Aorta (tissue), 5 donors: ENCODE measurements at regions not wholly inside any gene's neighbourhood (a gene's known extent, or its start where the extent isn't known, plus 50 kb on each side); places are given as distances from the start of the nearest gene placed in this dataset.

Experiments used
- ATAC-seq: fragments of 200-7000 bp; cut with Tn5 transposase; one replicate; pipeline ENCODE4 v1.9.1; 2022; ENCODE audit warnings: moderate library complexity; ENCODE audit not compliant: low FRiP score
- DNase-seq, 2 donors: peaks; one replicate each; pipeline ENCODE4 v3.0.0-alpha.2; 2020
- H3K27ac ChIP-seq, 2 donors: one replicate each; pipeline ENCODE4 v1.5.1; 2013; ENCODE audit warnings: low read length in 2 of 2, mild to moderate bottlenecking in 2 of 2, moderate library complexity in 2 of 2, control low read depth in 1 of 2, inconsistent platforms in 1 of 2, low read depth in 1 of 2
- H3K27me3 ChIP-seq, 2 donors: one replicate each; pipeline ENCODE4 v1.6.1; 2013; ENCODE audit warnings: control low read depth in 1 of 2, low read length in 1 of 2, mild to moderate bottlenecking in 1 of 2, moderate library complexity in 1 of 2; ENCODE audit not compliant: insufficient read depth in 2 of 2, control insufficient read depth in 1 of 2
- H3K36me3 ChIP-seq, 2 donors: one replicate each; pipeline ENCODE4 v1.6.1; 2013; ENCODE audit warnings: control low read depth in 1 of 2, low read length in 1 of 2, mild to moderate bottlenecking in 1 of 2; ENCODE audit not compliant: insufficient read depth in 2 of 2, control insufficient read depth in 1 of 2
- H3K4me1 ChIP-seq, 2 donors: one replicate each; pipeline ENCODE4 v1.6.1; 2013; ENCODE audit warnings: low read length in 2 of 2, control low read depth in 1 of 2, mild to moderate bottlenecking in 1 of 2, moderate library complexity in 1 of 2; ENCODE audit not compliant: insufficient read depth in 2 of 2, control insufficient read depth in 1 of 2
- H3K4me3 ChIP-seq, 2 donors: one replicate each; pipeline ENCODE4 v1.5.1; 2013; ENCODE audit warnings: low read length in 2 of 2, control low read depth in 1 of 2, mild to moderate bottlenecking in 1 of 2
- H3K9me3 ChIP-seq: one replicate; pipeline ENCODE4 v1.6.1; 2013; ENCODE audit warnings: mild to moderate bottlenecking, low read length; ENCODE audit not compliant: control insufficient read depth
- WGBS, 2 donors: extraction: QIAGEN DNeasy Blood & Tissue Kit; methylation state at CpG; one replicate each; pipeline ENCODE4 v1.1.7; 2013; 5-methylcytosine and 5-hydroxymethylcytosine counted together
- intact Hi-C, 2 donors: fragments of 100-400 bp; cut with DNase I; formaldehyde crosslinking; loops; one replicate each; pipeline versions ENCODE4 v1.14.2 to v1.15.0; 2022
- donor health status: healthy with polysubstance abuse.
- donor health status: Bipolar disorder and iron deficiency.
- donor health status: DM: no; HTN: no; CAD: no.
- donor health status: DM: no; HTN: no; CAD: no.
- donor health status: DM: yes; HTN: yes; CAD: no.

- no peak for DNase-seq
- Histone ChIP-seq H3K4me1 (no peaks in the 10 kb centered on the region), H3K36me3 (no peaks in the 10 kb centered on the region), H3K9me3 (no peaks in the 10 kb centered on the region), H3K27ac (no peak overlapping the region), H3K4me3 (no peak overlapping the region), H3K27me3 (peaks cover 0 to 2% of the 10 kb centered on the region in 2 donors)
- intact Hi-C loops: no loop called here
- 89 to 91% methylated on average over 5 of the region's 5 CpGs for WGBS, 2 donors
- ATAC-seq: no peak
Observed at GRCh38 chr2:3966470-3966869, 263.1 kb downstream of the DCDC2C start.

- intact Hi-C loops: no loop called here
Observed at GRCh38 chr2:3968736-3969135, 265.4 kb downstream of the DCDC2C start.

GRCh38 chr2:3970791-3971651, 267.6 kb downstream of the DCDC2C start:
- Histone ChIP-seq H3K9me3 (no peaks in the 10 kb centered on the region), H3K4me1 (no peaks in the 10 kb centered on the region), H3K36me3 (no peaks in the 10 kb centered on the region), H3K4me3 (no peak overlapping the region), H3K27me3 (peaks cover 0 to 2% of the 10 kb centered on the region in 2 donors), H3K27ac (no peak overlapping the region)
- ATAC-seq (no peak), DNase-seq (no peak)
- intact Hi-C loops: no loop called here
- WGBS, 2 donors: 24 to 27% methylated on average over 17 of the region's 17 CpGs

More at GRCh38 chr2:3968736-3969135, 265.4 kb downstream of the DCDC2C start:
- no peaks in the 10 kb centered on the region for H3K9me3 ChIP-seq
- peaks cover 0 to 2% of the 10 kb centered on the region in 2 donors for H3K27me3 ChIP-seq
- no peak for DNase-seq
- no peaks in the 10 kb centered on the region for H3K4me1 ChIP-seq
- 75 to 76% methylated on average over 5 to 6 of the region's 6 CpGs for WGBS, 2 donors
- no peaks in the 10 kb centered on the region for H3K36me3 ChIP-seq
- H3K4me3 ChIP-seq: no peak overlapping the region
- no peak for ATAC-seq
- no peak overlapping the region for H3K27ac ChIP-seq

GRCh38 chr2:3971652-3972192, 268.3 kb downstream of the DCDC2C start:
- 96 to 99% methylated on average over 4 of the region's 4 CpGs for WGBS, 2 donors
- intact Hi-C loops: no loop called here
- DNase-seq: no peak

GRCh38 chr2:3972377-3972776, 269.0 kb downstream of the DCDC2C start:
- intact Hi-C loops: no loop called here
- no peaks in the 10 kb centered on the region for H3K36me3 ChIP-seq
- no peaks in the 10 kb centered on the region for H3K4me1 ChIP-seq
- no peak for DNase-seq
- H3K4me3 ChIP-seq: no peak overlapping the region
- WGBS, 2 donors: 61 to 79% methylated on average over 9 of the region's 9 CpGs
- H3K9me3 ChIP-seq: no peaks in the 10 kb centered on the region
- H3K27me3 ChIP-seq: peaks cover 0 to 2% of the 10 kb centered on the region in 2 donors
- H3K27ac ChIP-seq: no peak overlapping the region
- ATAC-seq: no peak

More at GRCh38 chr2:3971652-3972192, 268.3 kb downstream of the DCDC2C start:
- no peak for ATAC-seq
- Histone ChIP-seq H3K9me3 (no peaks in the 10 kb centered on the region), H3K27me3 (peaks cover 0 to 2% of the 10 kb centered on the region in 2 donors), H3K27ac (no peak overlapping the region), H3K4me3 (no peak overlapping the region), H3K36me3 (no peaks in the 10 kb centered on the region), H3K4me1 (no peaks in the 10 kb centered on the region)

GRCh38 chr2:3974765-3975164, 271.4 kb downstream of the DCDC2C start:
- DNase-seq: no peak
- intact Hi-C loops: no loop called here
- WGBS, 2 donors: 77 to 80% methylated on average over 3 of the region's 3 CpGs
- Histone ChIP-seq H3K9me3 (peaks cover 3% of the 10 kb centered on the region), H3K27me3 (peaks cover 0 to under 1% of the 10 kb centered on the region in 2 donors), H3K36me3 (no peaks in the 10 kb centered on the region), H3K4me1 (no peaks in the 10 kb centered on the region), H3K4me3 (no peak overlapping the region), H3K27ac (no peak overlapping the region)
- no peak for ATAC-seq

GRCh38 chr2:3981446-3981987, 278.1 kb downstream of the DCDC2C start:
- no peak overlapping the region for H3K27ac ChIP-seq
- intact Hi-C loops: no loop called here
- 30 to 38% methylated on average over 9 of the region's 9 CpGs for WGBS, 2 donors
- DNase-seq (no peak), ATAC-seq (no peak)
- H3K4me3 ChIP-seq: no peak overlapping the region
- H3K9me3 ChIP-seq: peaks cover 3% of the 10 kb centered on the region
- H3K27me3 ChIP-seq: no peaks in the 10 kb centered on the region
- no peaks in the 10 kb centered on the region for H3K4me1 ChIP-seq
- H3K36me3 ChIP-seq: no peaks in the 10 kb centered on the region

GRCh38 chr2:3982160-3982559, 278.8 kb downstream of the DCDC2C start:
- DNase-seq (no peak), ATAC-seq (no peak)
- Histone ChIP-seq H3K9me3 (peaks cover 3% of the 10 kb centered on the region), H3K4me3 (no peak overlapping the region), H3K4me1 (no peaks in the 10 kb centered on the region), H3K36me3 (no peaks in the 10 kb centered on the region), H3K27ac (no peak overlapping the region), H3K27me3 (no peaks in the 10 kb centered on the region)
- WGBS, 2 donors: 89% methylated on average over 2 of the region's 2 CpGs
- intact Hi-C loops: no loop called here

GRCh38 chr2:3986063-3986462, 282.7 kb downstream of the DCDC2C start:
- no peaks in the 10 kb centered on the region for H3K4me1 ChIP-seq
- H3K36me3 ChIP-seq: no peaks in the 10 kb centered on the region
- DNase-seq (no peak), ATAC-seq (no peak)
- no peak overlapping the region for H3K27ac ChIP-seq
- WGBS, 2 donors: 87 to 88% methylated on average over 6 of the region's 6 CpGs
- intact Hi-C loops: no loop called here
- no peaks in the 10 kb centered on the region for H3K27me3 ChIP-seq
- H3K9me3 ChIP-seq: no peaks in the 10 kb centered on the region
- no peak overlapping the region for H3K4me3 ChIP-seq
